GM12864 (cell line): ENCODE measurements at regions not wholly inside any gene's neighbourhood (a gene's known extent, or its start where the extent isn't known, plus 50 kb on each side); places are given as distances from the start of the nearest gene placed in this dataset.
"Not testable (repeated sequence)": the region's sequence is repeated elsewhere in the genome, so short reads cannot be mapped to it uniquely, and the experiment has no call there.

ENCODE experiments used
- DNase-seq: peaks from one replicate; pipeline ENCODE4 v3.0.0-alpha.2; 2011; ENCODE audit warnings: low read depth
- H3K4me3 ChIP-seq: 2 replicates; pipeline ENCODE4 v1.5.1; 2011; ENCODE audit warnings: mild to moderate bottlenecking, low read depth, low read length, control low read depth
- CTCF ChIP-seq: IDR thresholded peaks from 2 replicates; pipeline ENCODE4 v1.5.1; 2011; ENCODE audit warnings: low read depth, mild to moderate bottlenecking, moderate library complexity, low read length, control low read depth, inconsistent platforms; ENCODE audit errors: missing control alignments

GRCh38 chr5:91296674-91297143 is 86.4 kb downstream of the ARRDC3 start:
- DNase-seq: no peak
- H3K4me3 ChIP-seq: no peak overlapping the region
- TF ChIP-seq CTCF: no peak

- H3K4me3 ChIP-seq, DNase-seq: not testable (repeated sequence)
These were observed 87.0 kb downstream of the ARRDC3 start for GRCh38 chr5:91296102-91296501.

DNA sequence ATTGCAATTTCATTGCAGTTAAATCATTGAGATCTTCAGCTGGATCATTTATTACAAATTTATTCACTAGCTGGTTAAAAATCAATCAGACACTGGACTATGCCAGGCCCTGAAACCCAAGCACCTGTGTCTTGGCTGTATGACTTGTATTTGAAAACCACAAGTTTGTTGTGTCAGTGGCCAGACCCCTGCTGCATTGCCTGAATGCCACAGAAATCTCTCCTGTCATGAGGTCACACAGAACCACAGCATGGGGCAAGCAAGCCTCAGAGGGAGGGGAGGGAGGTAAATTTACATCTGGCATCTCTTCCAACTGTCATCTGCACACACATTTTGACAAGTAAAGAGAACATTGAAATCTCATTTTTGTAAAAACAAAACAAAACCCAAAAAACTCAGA is 90.0 kb downstream of the ARRDC3 start:
- TF ChIP-seq CTCF: no peak
- no peak for DNase-seq
- no peak overlapping the region for H3K4me3 ChIP-seq

DNA sequence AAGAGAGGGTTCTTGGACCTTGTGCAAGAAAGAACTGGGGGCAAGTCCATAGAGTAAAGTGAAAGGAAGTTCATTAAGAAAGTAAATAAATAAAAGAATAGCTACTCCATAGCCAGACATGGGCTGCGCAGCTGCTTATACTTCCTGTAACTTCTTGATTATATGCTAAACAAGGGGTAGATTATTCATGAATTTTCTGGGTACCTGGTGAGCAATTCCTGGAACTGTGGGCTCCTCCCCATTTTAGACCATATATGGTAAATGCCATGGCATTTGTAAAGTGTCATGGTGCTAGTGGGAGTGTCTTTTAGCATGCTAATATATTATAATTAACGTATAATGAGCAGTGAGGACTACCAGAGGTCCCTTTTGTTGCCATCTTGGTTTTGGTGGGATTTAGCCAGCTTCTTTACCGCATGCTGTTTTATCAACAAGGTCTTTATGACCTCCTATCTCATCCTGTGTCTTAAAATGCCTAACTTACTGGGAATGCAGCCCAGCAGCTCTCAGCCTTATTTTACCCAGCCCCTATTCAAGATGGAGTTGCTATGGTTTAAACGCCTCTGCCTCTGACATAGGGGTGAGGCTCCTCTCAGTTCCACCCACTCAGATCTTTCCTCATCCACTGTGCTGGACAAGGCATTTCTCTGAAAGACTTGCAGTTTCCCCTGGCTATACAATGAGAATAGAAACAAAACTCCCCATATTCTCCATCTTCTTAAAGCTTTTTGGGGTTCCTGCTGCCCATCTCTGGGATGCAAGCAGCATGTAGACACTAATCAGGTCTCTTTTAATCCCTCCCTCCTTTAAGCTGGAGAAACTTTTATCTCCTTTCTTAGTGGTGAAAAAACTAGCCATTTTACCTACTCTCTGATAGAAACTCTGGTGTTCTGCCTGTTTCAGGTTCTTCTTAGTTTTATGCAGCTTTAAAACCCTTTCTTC is 91.2 kb downstream of the ARRDC3 start:
- TF ChIP-seq CTCF: no peak
- no peak for DNase-seq
- H3K4me3 ChIP-seq: no peak overlapping the region

DNA sequence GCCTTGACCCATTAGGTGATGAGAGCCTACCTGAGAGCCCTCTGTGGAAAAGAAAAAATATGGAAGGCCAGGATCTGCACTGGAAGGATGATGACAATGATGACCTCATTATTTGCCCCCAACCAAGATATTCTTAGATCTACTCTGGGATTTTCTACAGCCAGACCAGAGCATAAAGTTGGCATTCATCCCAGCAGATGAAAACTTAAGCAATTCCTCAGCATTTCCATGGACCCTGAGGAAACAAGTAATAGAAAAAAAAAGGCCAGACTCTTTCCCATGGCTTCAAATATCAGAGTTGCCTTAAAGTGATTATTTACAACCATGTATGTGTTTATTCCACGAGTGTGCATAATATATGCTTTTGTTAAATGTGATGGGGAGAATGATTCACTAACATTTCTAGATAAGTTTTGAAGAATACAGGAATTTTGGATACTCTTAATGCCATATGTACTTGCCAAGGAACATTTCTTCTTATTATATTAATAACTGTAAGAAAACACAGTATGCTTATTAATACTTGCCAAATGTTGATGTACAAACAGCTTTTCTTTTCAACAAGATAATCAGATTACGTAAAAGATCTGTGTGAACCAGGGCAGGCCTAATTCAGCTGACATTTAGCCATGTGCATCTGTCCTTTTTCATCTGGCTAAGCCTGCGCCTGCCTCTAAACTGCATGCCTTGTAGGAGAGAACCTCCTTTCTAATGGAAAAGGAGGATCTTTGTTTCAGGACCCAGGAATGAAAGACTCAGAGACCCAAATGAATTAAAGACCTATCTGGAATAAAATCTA is 94.8 kb downstream of the ARRDC3 start:
- TF ChIP-seq CTCF: no peak
- H3K4me3 ChIP-seq: no peak overlapping the region
- DNase-seq: no peak

- DNase-seq: not testable (repeated sequence)
These were observed 98.1 kb downstream of the ARRDC3 start for GRCh38 chr5:91285062-91285461.

GRCh38 chr5:91283899-91284298 is 99.2 kb downstream of the ARRDC3 start:
- no peak overlapping the region for H3K4me3 ChIP-seq
- TF ChIP-seq CTCF: no peak
- no peak for DNase-seq

More at GRCh38 chr5:91285062-91285461, 98.1 kb downstream of the ARRDC3 start:
- H3K4me3 ChIP-seq: not testable (repeated sequence)
